B cell (primary cell): ENCODE measurements at regions not wholly inside any gene's neighbourhood (a gene's known extent, or its start where the extent isn't known, plus 50 kb on each side); places are given as distances from the start of the nearest gene placed in this dataset.

Source experiments
- ATAC-seq: fragments of 200-7000 bp; cut with Tn5 transposase; one replicate; pipeline ENCODE4 v1.10.0; 2021; ENCODE audit warnings: low read depth, mild to moderate bottlenecking, moderate number of reproducible peaks, moderate library complexity
- CTCF ChIA-PET: fragments of 350-600 bp; sonication (Branson Sonifier 250); formaldehyde crosslinking; loops from one replicate; lab custom pipeline; 2021; ENCODE audit warnings: antibody characterized with exemption, inconsistent platforms; lab: Charles Lee
- POLR2A ChIA-PET: fragments of 350-600 bp; sonication (Branson Sonifier 250); formaldehyde crosslinking; loops from one replicate; lab custom pipeline; 2021; ENCODE audit warnings: antibody characterized with exemption; lab: Charles Lee
- DNase-seq: peaks from one replicate; pipeline ENCODE4 v3.0.0; 2013
- H2AFZ ChIP-seq: 2 replicates; pipeline ENCODE4 v1.6.1; 2012; ENCODE audit warnings: mild to moderate bottlenecking, low read depth, low read length; ENCODE audit not compliant: insufficient read depth, poor library complexity, severe bottlenecking
- H3K27ac ChIP-seq, 2 donors: 1 replicate in 1 of 2; 2 replicates in 1 of 2; pipeline ENCODE4 v1.5.1; 2012 to 2013; ENCODE audit warnings: low read length in 2 of 2, mild to moderate bottlenecking in 2 of 2, moderate library complexity in 1 of 2
- H3K27me3 ChIP-seq, 4 experiments: fragments of 200-600 bp in 1 of 4; sonication (generic) in 1 of 4; replicated peaks in 1 of 4; 1 replicate in 2 of 4; 2 replicates in 2 of 4; pipeline versions ENCODE4 v1.6.1 to v1.7.0; 2013 to 2016; ENCODE audit warnings: low read length in 3 of 4, mild to moderate bottlenecking in 2 of 4, mixed read lengths in 1 of 4, moderate library complexity in 1 of 4; ENCODE audit not compliant: insufficient read depth in 4 of 4, control insufficient read depth in 3 of 4; ENCODE audit errors: control extremely low read depth in 1 of 4
- H3K36me3 ChIP-seq, 2 experiments: replicated peaks in 1 of 2; 1 replicate in 1 of 2; 2 replicates in 1 of 2; pipeline versions ENCODE4 v1.6.1 to v1.7.1; 2013; ENCODE audit warnings: low read length in 1 of 2; ENCODE audit not compliant: insufficient read depth in 2 of 2, control insufficient read depth in 1 of 2; ENCODE audit errors: control extremely low read depth in 1 of 2, extremely low read depth in 1 of 2
- H3K4me1 ChIP-seq, 2 donors: fragments of 200-600 bp in 1 of 2; sonication (generic) in 1 of 2; 1 replicate in 1 of 2; 2 replicates in 1 of 2; pipeline versions ENCODE4 v1.5.1 to v1.6.1; 2013 to 2017; ENCODE audit warnings: low read length in 2 of 2; ENCODE audit not compliant: control insufficient read depth in 2 of 2, insufficient read depth in 2 of 2
- H3K4me2 ChIP-seq: replicated peaks from 2 replicates; pipeline ENCODE3; 2012; ENCODE audit warnings: mild to moderate bottlenecking, low read depth, low read length; ENCODE audit not compliant: poor library complexity, severe bottlenecking
- H3K4me3 ChIP-seq, 5 experiments: fragments of 200-600 bp in 1 of 5; sonication (generic) in 1 of 5; 1 replicate in 3 of 5; 2 replicates in 2 of 5; pipeline versions ENCODE4 v1.5.1 to v1.7.0; 2011 to 2016; ENCODE audit warnings: low read length in 4 of 5, mild to moderate bottlenecking in 4 of 5, low read depth in 2 of 5, control low read depth in 1 of 5, moderate library complexity in 1 of 5; ENCODE audit not compliant: insufficient read depth in 1 of 5; ENCODE audit errors: control extremely low read depth in 1 of 5, extremely low read depth in 1 of 5
- H3K79me2 ChIP-seq: fragments of 200-600 bp; sonication (generic); one replicate; pipeline ENCODE4 v1.6.0; 2016; ENCODE audit warnings: low read length; ENCODE audit not compliant: control insufficient read depth, insufficient read depth
- H3K9ac ChIP-seq: fragments of 200-600 bp; sonication (generic); 2 replicates; pipeline ENCODE4 v1.6.1; 2017; ENCODE audit warnings: mild to moderate bottlenecking, low read length, moderate library complexity
- H3K9me3 ChIP-seq, 3 donors: one replicate each; pipeline versions ENCODE4 v1.6.1 to v1.7.1; 2013; ENCODE audit warnings: low read length in 2 of 3; ENCODE audit not compliant: control insufficient read depth in 2 of 3, insufficient read depth in 1 of 3; ENCODE audit errors: control extremely low read depth in 1 of 3
- H4K20me1 ChIP-seq: 2 replicates; pipeline ENCODE4 v1.6.0; 2012; ENCODE audit warnings: mild to moderate bottlenecking, low read length; ENCODE audit not compliant: insufficient read depth, control insufficient read depth, poor library complexity, severe bottlenecking
- H3K27ac Mint-ChIP-seq: one replicate; pipeline ENCODE4 v1.8.0; 2021; ENCODE audit warnings: mixed read lengths
- H3K27me3 Mint-ChIP-seq: one replicate; pipeline ENCODE4 v1.8.0; 2021; ENCODE audit warnings: mixed read lengths
- H3K4me1 Mint-ChIP-seq: one replicate; pipeline ENCODE4 v1.8.0; 2021; ENCODE audit warnings: mixed read lengths
- H3K4me3 Mint-ChIP-seq: one replicate; pipeline ENCODE4 v1.8.0; 2021; ENCODE audit warnings: mixed read lengths
- H3K9me3 Mint-ChIP-seq: one replicate; pipeline ENCODE4 v1.8.0; 2022; ENCODE audit warnings: mixed read lengths; ENCODE audit not compliant: insufficient read depth
- CTCF ChIP-seq: fragments of 200-600 bp; IDR thresholded peaks from one replicate; pipeline ENCODE4 v1.8.0; 2022; ENCODE audit warnings: antibody characterized with exemption, mild to moderate bottlenecking
- EZH2 ChIP-seq: IDR thresholded peaks from 2 replicates; pipeline ENCODE4 v1.6.1; 2012; ENCODE audit warnings: borderline replicate concordance, low read depth, mild to moderate bottlenecking, moderate library complexity, low read length; ENCODE audit not compliant: insufficient read depth, poor library complexity, severe bottlenecking
- WGBS: methylation state at CpG from one replicate; pipeline ENCODE4 v1.1.5; 2013; ENCODE audit warnings: missing lambda C conversion rate; ENCODE audit not compliant: insufficient coverage; 5-methylcytosine and 5-hydroxymethylcytosine counted together
- intact Hi-C: fragments of 100-400 bp; cut with micrococcal nuclease; formaldehyde crosslinking; loops from one replicate; pipeline ENCODE4 v1.10.0; 2022

GRCh38 chr3:67781871-67782270 lies 127.5 kb upstream of the SUCLG2 start:
- 87% methylated on average over 3 of the region's 7 CpGs for WGBS
- no peak overlapping the region for H3K9ac ChIP-seq
- H3K27ac Mint-ChIP-seq = no peak overlapping the region
- peaks cover 0 to 6% (median 0%) of the 10 kb centered on the region in 3 donors for H3K9me3 ChIP-seq
- no peak overlapping the region for H3K4me3 Mint-ChIP-seq
- intact Hi-C loops = no loop called here
- H3K36me3 ChIP-seq = no peaks in the 10 kb centered on the region
- H3K27me3 Mint-ChIP-seq = peaks cover 12% of the 10 kb centered on the region
- no peak overlapping the region for H3K27ac ChIP-seq
- POLR2A ChIA-PET = no interaction called here
- peaks cover 9% of the 10 kb centered on the region for H3K9me3 Mint-ChIP-seq
- H3K79me2 ChIP-seq = no peaks in the 10 kb centered on the region
- H2AFZ ChIP-seq = no peak overlapping the region
- H3K4me1 Mint-ChIP-seq = peaks cover 10% of the 10 kb centered on the region
- H3K27me3 ChIP-seq = no peaks in the 10 kb centered on the region
- no peak for DNase-seq
- no peaks in the 10 kb centered on the region for H4K20me1 ChIP-seq
- ATAC-seq = no peak
- H3K4me3 ChIP-seq = no peak overlapping the region
- H3K4me1 ChIP-seq = peaks cover 0 to 2% of the 10 kb centered on the region in 2 donors
- H3K4me2 ChIP-seq = no peak overlapping the region
- CTCF ChIA-PET = no interaction called here
- TF ChIP-seq EZH2 (no peak), CTCF (no peak)

- H3K4me1 Mint-ChIP-seq = peaks cover 10% of the 10 kb centered on the region
- Histone ChIP-seq H3K36me3 (no peaks in the 10 kb centered on the region), H3K4me3 (no peak overlapping the region), H3K79me2 (no peaks in the 10 kb centered on the region), H3K4me2 (no peak overlapping the region), H4K20me1 (no peaks in the 10 kb centered on the region), H3K27ac (no peak overlapping the region), H3K9ac (no peak overlapping the region), H3K27me3 (no peaks in the 10 kb centered on the region), H2AFZ (no peak overlapping the region), H3K4me1 (peaks cover 0 to 2% of the 10 kb centered on the region in 2 donors), H3K9me3 (peaks cover 0 to 6% (median 0%) of the 10 kb centered on the region in 3 donors)
- H3K4me3 Mint-ChIP-seq = no peak overlapping the region
- CTCF ChIA-PET = no interaction called here
- no peak overlapping the region for H3K27ac Mint-ChIP-seq
- intact Hi-C loops = no loop called here
- POLR2A ChIA-PET = no interaction called here
- no peak for DNase-seq
- no peak for ATAC-seq
- H3K9me3 Mint-ChIP-seq = peaks cover 9% of the 10 kb centered on the region
- 90% methylated on average over 8 of the region's 11 CpGs for WGBS
- no peak for TF ChIP-seq EZH2
- TF ChIP-seq CTCF = no peak
- peaks cover 12% of the 10 kb centered on the region for H3K27me3 Mint-ChIP-seq
These were observed 126.8 kb upstream of the SUCLG2 start for GRCh38 chr3:67781218-67781617.
